ENCODE measurements at regions not wholly inside any gene's neighbourhood (a gene's known extent, or its start where the extent isn't known, plus 50 kb on each side); places are given as distances from the start of the nearest gene placed in this dataset.

GRCh38 chr5:87735923-87736322, 323.2 kb upstream of the CCNH start:
- in situ Hi-C loops (cut with MboI; ENCODE audit: low pct_ligation_motif_present in 1 of 4, low pct_unique_long_range_greater_than_20kb in 1 of 4, low sequenced_read_pairs in 3 of 4): no loop called here
- Histone ChIP-seq H3K27me3 (no peaks in the 10 kb centered on the region), H3K27ac (no peak overlapping the region), H3K4me3 (no peak overlapping the region), H3K4me1 (no peaks in the 10 kb centered on the region), H3K9me3 (no peaks in the 10 kb centered on the region), H3K36me3 (no peaks in the 10 kb centered on the region)
- intact Hi-C loops (cut with DNase I; ENCODE audit: low total_unique reads): no loop called here
- WGBS, 2 donors (ENCODE audit: low coverage in 1 of 2): 92 to 97% methylated on average over 1 of the region's 1 CpG
- no peak for DNase-seq
- TF ChIP-seq POLR2A (IDR thresholded peaks at IDR 0.05) (no peak), CTCF (IDR thresholded peaks at IDR 0.05) (no peak), EP300 (IDR thresholded peaks at IDR 0.05; ENCODE audit: low read depth) (no peak), POLR2AphosphoS5 (IDR thresholded peaks at IDR 0.05) (no peak)

- no peak overlapping the region for H3K4me3 ChIP-seq
- H3K27me3 ChIP-seq: no peaks in the 10 kb centered on the region
- no peaks in the 10 kb centered on the region for H3K9me3 ChIP-seq
- intact Hi-C loops (cut with DNase I; ENCODE audit: low total_unique reads) (no loop called here), in situ Hi-C loops (cut with MboI; ENCODE audit: low pct_ligation_motif_present in 1 of 4, low pct_unique_long_range_greater_than_20kb in 1 of 4, low sequenced_read_pairs in 3 of 4) (no loop called here)
- H3K27ac ChIP-seq: no peak overlapping the region
- 24 to 27% methylated on average over 3 of the region's 3 CpGs for WGBS, 2 donors (ENCODE audit: low coverage in 1 of 2)
- TF ChIP-seq CTCF (IDR thresholded peaks at IDR 0.05) (no peak), POLR2AphosphoS5 (IDR thresholded peaks at IDR 0.05) (no peak), POLR2A (IDR thresholded peaks at IDR 0.05) (no peak), EP300 (IDR thresholded peaks at IDR 0.05; ENCODE audit: low read depth) (no peak)
- no peaks in the 10 kb centered on the region for H3K4me1 ChIP-seq
- DNase-seq: no peak
- H3K36me3 ChIP-seq: no peaks in the 10 kb centered on the region
These were observed 321.2 kb upstream of the CCNH start for GRCh38 chr5:87733897-87734296.

GRCh38 chr5:87732875-87733768, 320.4 kb upstream of the CCNH start:
- H3K27ac ChIP-seq: no peak overlapping the region
- no peak overlapping the region for H3K4me3 ChIP-seq
- intact Hi-C loops (cut with DNase I; ENCODE audit: low total_unique reads) (no loop called here), in situ Hi-C loops (cut with MboI; ENCODE audit: low pct_ligation_motif_present in 1 of 4, low pct_unique_long_range_greater_than_20kb in 1 of 4, low sequenced_read_pairs in 3 of 4) (no loop called here)
- H3K9me3 ChIP-seq: no peaks in the 10 kb centered on the region
- no peak for DNase-seq
- no peaks in the 10 kb centered on the region for H3K4me1 ChIP-seq
- no peak for TF ChIP-seq EP300 (IDR thresholded peaks at IDR 0.05; ENCODE audit: low read depth)
- TF ChIP-seq POLR2A (IDR thresholded peaks at IDR 0.05): no peak
- TF ChIP-seq POLR2AphosphoS5 (IDR thresholded peaks at IDR 0.05): no peak
- no peak for TF ChIP-seq CTCF (IDR thresholded peaks at IDR 0.05)
- WGBS, 2 donors (ENCODE audit: low coverage in 1 of 2): 70 to 76% methylated on average over 7 of the region's 7 CpGs
- H3K27me3 ChIP-seq: no peaks in the 10 kb centered on the region
- no peaks in the 10 kb centered on the region for H3K36me3 ChIP-seq

- Histone ChIP-seq H3K27me3 (no peaks in the 10 kb centered on the region), H3K27ac (no peak overlapping the region)
- in situ Hi-C loops (cut with MboI; ENCODE audit: low pct_ligation_motif_present in 1 of 4, low pct_unique_long_range_greater_than_20kb in 1 of 4, low sequenced_read_pairs in 3 of 4): no loop called here
These were observed 317.1 kb upstream of the CCNH start for GRCh38 chr5:87729781-87730180.

More at GRCh38 chr5:87729781-87730180, 317.1 kb upstream of the CCNH start:
- H3K4me1 ChIP-seq: no peaks in the 10 kb centered on the region
- no peak for DNase-seq
- no peak for TF ChIP-seq POLR2A (IDR thresholded peaks at IDR 0.05)
- no peak for TF ChIP-seq EP300 (IDR thresholded peaks at IDR 0.05; ENCODE audit: low read depth)
- no peak overlapping the region for H3K4me3 ChIP-seq
- intact Hi-C loops (cut with DNase I; ENCODE audit: low total_unique reads): no loop called here
- no peaks in the 10 kb centered on the region for H3K9me3 ChIP-seq
- H3K36me3 ChIP-seq: no peaks in the 10 kb centered on the region
